Mesenchymal stem cell (in vitro differentiated cells and primary cell): ENCODE measurements at regions not wholly inside any gene's neighbourhood (a gene's known extent, or its start where the extent isn't known, plus 50 kb on each side); places are given as distances from the start of the nearest gene placed in this dataset.
A peak's percentile ranks its signal among the peaks of the same experiment; 100 is the strongest.

Experiments
- DNase-seq: peaks from one replicate; pipeline ENCODE4 v3.0.0-alpha.2; 2013
- H2AFZ ChIP-seq: one replicate; pipeline ENCODE4 v1.6.1; 2013; ENCODE audit warnings: low read depth, mild to moderate bottlenecking, control low read depth, inconsistent platforms, low read length, moderate library complexity
- H2AK5ac ChIP-seq: 2 replicates; pipeline ENCODE4 v1.6.1; 2013; ENCODE audit warnings: low read length, moderate library complexity, mild to moderate bottlenecking, inconsistent platforms; ENCODE audit not compliant: severe bottlenecking
- H2BK120ac ChIP-seq: one replicate; pipeline ENCODE4 v1.6.1; 2013; ENCODE audit warnings: low read depth, mild to moderate bottlenecking, inconsistent platforms, low read length, moderate library complexity
- H2BK12ac ChIP-seq, 2 experiments: one replicate each; pipeline ENCODE4 v1.6.1; 2013; ENCODE audit warnings: inconsistent platforms in 2 of 2, low read length in 2 of 2, mild to moderate bottlenecking in 2 of 2, moderate library complexity in 2 of 2, control low read depth in 1 of 2
- H2BK15ac ChIP-seq: one replicate; pipeline ENCODE4 v1.6.1; 2013; ENCODE audit warnings: mild to moderate bottlenecking, low read depth, inconsistent platforms; ENCODE audit not compliant: poor library complexity, severe bottlenecking
- H2BK5ac ChIP-seq: 2 replicates; pipeline ENCODE4 v1.6.1; 2013; ENCODE audit warnings: low read depth, mild to moderate bottlenecking, low read length, control low read depth, inconsistent platforms; ENCODE audit not compliant: poor library complexity, severe bottlenecking
- H3K14ac ChIP-seq, 2 experiments: one replicate each; pipeline ENCODE4 v1.6.1; 2013; ENCODE audit warnings: inconsistent platforms in 2 of 2, low read length in 2 of 2, control low read depth in 1 of 2, mild to moderate bottlenecking in 1 of 2, moderate library complexity in 1 of 2
- H3K18ac ChIP-seq, 2 experiments: one replicate each; pipeline ENCODE4 v1.6.1; 2013; ENCODE audit warnings: inconsistent platforms in 2 of 2, low read length in 2 of 2, control low read depth in 1 of 2, low read depth in 1 of 2, mild to moderate bottlenecking in 1 of 2
- H3K23ac ChIP-seq, 2 experiments: one replicate each; pipeline ENCODE4 v1.6.1; 2013; ENCODE audit warnings: inconsistent platforms in 2 of 2, low read length in 2 of 2, mild to moderate bottlenecking in 2 of 2, moderate library complexity in 2 of 2, control low read depth in 1 of 2
- H3K27ac ChIP-seq: 2 replicates; pipeline ENCODE4 v1.5.1; 2013; ENCODE audit warnings: mild to moderate bottlenecking, moderate library complexity, low read length, control low read depth, inconsistent platforms; ENCODE audit not compliant: poor library complexity, severe bottlenecking
- H3K27me3 ChIP-seq, 2 experiments: 2 replicates each; pipeline versions ENCODE4 v1.6.1 to v1.7.0; 2013; ENCODE audit warnings: low read length in 2 of 2, mild to moderate bottlenecking in 2 of 2, moderate library complexity in 2 of 2, control low read depth in 1 of 2, inconsistent platforms in 1 of 2; ENCODE audit not compliant: control insufficient read depth in 1 of 2, insufficient read depth in 1 of 2
- H3K36me3 ChIP-seq, 2 experiments: 2 replicates each; pipeline versions ENCODE4 v1.6.1 to v1.7.0; 2013; ENCODE audit warnings: low read length in 2 of 2, control low read depth in 1 of 2, inconsistent platforms in 1 of 2, low read depth in 1 of 2, mild to moderate bottlenecking in 1 of 2; ENCODE audit not compliant: insufficient read depth in 2 of 2, control insufficient read depth in 1 of 2
- H3K4ac ChIP-seq, 2 experiments: one replicate each; pipeline ENCODE4 v1.6.1; 2013; ENCODE audit warnings: inconsistent platforms in 2 of 2, low read length in 2 of 2, mild to moderate bottlenecking in 2 of 2, moderate library complexity in 2 of 2, control low read depth in 1 of 2, low read depth in 1 of 2
- H3K4me1 ChIP-seq: 2 replicates; pipeline ENCODE4 v1.6.1; 2013; ENCODE audit warnings: low read depth, low read length, control low read depth; ENCODE audit not compliant: control insufficient read depth, insufficient read depth
- H3K4me2 ChIP-seq: 2 replicates; pipeline ENCODE4 v1.6.1; 2013; ENCODE audit warnings: low read length, mild to moderate bottlenecking, inconsistent platforms; ENCODE audit not compliant: poor library complexity, severe bottlenecking
- H3K4me3 ChIP-seq, 2 experiments: 2 replicates each; pipeline versions ENCODE4 v1.5.1 to v1.7.0; 2013; ENCODE audit warnings: low read length in 2 of 2, mild to moderate bottlenecking in 2 of 2, control low read depth in 1 of 2, low read depth in 1 of 2; ENCODE audit not compliant: insufficient read depth in 1 of 2
- H3K79me1 ChIP-seq: replicated peaks from 2 replicates; pipeline ENCODE4 v1.6.1; 2013; ENCODE audit warnings: mild to moderate bottlenecking, control low read depth, low read length, inconsistent platforms; ENCODE audit not compliant: poor library complexity, severe bottlenecking
- H3K9ac ChIP-seq: 2 replicates; pipeline ENCODE4 v1.7.0; 2013; ENCODE audit warnings: mild to moderate bottlenecking, low read length, moderate library complexity
- H3K9me3 ChIP-seq: 2 replicates; pipeline ENCODE4 v1.7.0; 2013; ENCODE audit warnings: mild to moderate bottlenecking, low read length; ENCODE audit not compliant: control insufficient read depth
- H4K8ac ChIP-seq: one replicate; pipeline ENCODE4 v1.6.1; 2013; ENCODE audit warnings: inconsistent platforms, mild to moderate bottlenecking, low read length, moderate library complexity
- H4K91ac ChIP-seq: one replicate; pipeline ENCODE4 v1.6.1; 2013; ENCODE audit warnings: mild to moderate bottlenecking, low read length, inconsistent platforms
- WGBS: methylation state at CpG from one replicate; pipeline ENCODE4 v1.1.7; 2013; ENCODE audit warnings: mixed read lengths; 5-methylcytosine and 5-hydroxymethylcytosine counted together

DNA sequence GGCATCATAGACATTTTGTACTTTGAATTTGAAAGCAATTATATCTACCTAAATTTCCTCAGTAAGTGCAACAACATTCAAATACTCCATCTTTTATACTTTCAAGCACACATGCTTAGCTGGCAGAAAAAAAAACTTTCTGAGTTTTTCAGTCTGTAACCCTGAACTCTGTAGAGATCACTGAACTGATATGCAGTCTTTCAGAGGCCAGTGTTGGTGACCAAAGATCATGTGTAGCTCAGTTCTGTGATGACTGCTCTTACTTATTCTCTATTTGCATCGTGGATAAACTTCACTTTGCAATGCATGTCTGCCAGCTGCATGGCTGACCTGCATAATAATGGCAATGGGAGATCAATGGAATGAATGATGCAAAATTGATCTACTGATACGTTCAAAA, 431.3 kb downstream of the FRK start:
- H4K8ac ChIP-seq, result no peak overlapping the region
- H2AK5ac ChIP-seq, result no peak overlapping the region
- H3K18ac ChIP-seq, result no peak overlapping the region
- H3K36me3 ChIP-seq, result no peaks in the 10 kb centered on the region
- no peak overlapping the region for H2AFZ ChIP-seq
- no peak overlapping the region for H3K4ac ChIP-seq
- H2BK12ac ChIP-seq, result no peak overlapping the region
- H2BK5ac ChIP-seq, result no peak overlapping the region
- no peak overlapping the region for H2BK120ac ChIP-seq
- no peaks in the 10 kb centered on the region for H3K79me1 ChIP-seq
- no peaks in the 10 kb centered on the region for H3K27me3 ChIP-seq
- no peak overlapping the region for H3K4me2 ChIP-seq
- H3K23ac ChIP-seq, result no peak overlapping the region
- H3K9me3 ChIP-seq, result peaks cover 3% of the 10 kb centered on the region
- WGBS, result 67% methylated on average over 2 of the region's 2 CpGs
- H3K14ac ChIP-seq, result no peak overlapping the region
- no peak overlapping the region for H3K4me3 ChIP-seq
- H3K27ac ChIP-seq, result no peak overlapping the region
- H3K4me1 ChIP-seq, result no peaks in the 10 kb centered on the region
- H2BK15ac ChIP-seq, result no peak overlapping the region
- no peak overlapping the region for H4K91ac ChIP-seq
- DNase-seq, result no peak
- H3K9ac ChIP-seq, result no peak overlapping the region

DNA sequence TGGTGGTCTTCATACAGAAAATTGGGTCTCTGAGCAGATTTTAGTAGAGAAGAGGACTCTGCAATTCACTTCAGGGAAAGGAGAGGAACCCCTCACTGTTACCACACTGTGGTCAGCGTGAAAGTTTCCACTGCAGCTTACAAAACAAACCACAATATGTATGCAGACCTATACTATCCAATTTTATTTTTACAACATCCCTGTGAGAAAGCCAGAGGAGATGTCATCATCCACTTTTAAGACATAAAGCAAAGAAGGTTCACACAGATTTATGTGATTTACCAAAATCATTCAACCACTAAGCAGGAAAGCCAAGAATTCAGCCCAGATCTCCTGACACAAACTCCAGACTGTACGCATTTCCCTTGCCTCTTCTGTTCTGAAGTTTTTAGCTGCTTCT, 442.4 kb downstream of the FRK start:
- H3K4ac ChIP-seq, result no peak overlapping the region
- no peak overlapping the region for H3K27ac ChIP-seq
- no peak overlapping the region for H3K18ac ChIP-seq
- H3K4me3 ChIP-seq, result no peak overlapping the region
- no peak overlapping the region for H3K23ac ChIP-seq
- no peak overlapping the region for H2AFZ ChIP-seq
- H4K91ac ChIP-seq, result no peak overlapping the region
- no peak overlapping the region for H3K4me2 ChIP-seq
- H3K14ac ChIP-seq, result no peak overlapping the region
- no peak overlapping the region for H2AK5ac ChIP-seq
- peak; percentile 11 for DNase-seq
- no peak overlapping the region for H2BK5ac ChIP-seq
- no peaks in the 10 kb centered on the region for H3K9me3 ChIP-seq
- no peaks in the 10 kb centered on the region for H3K4me1 ChIP-seq
- no peak overlapping the region for H4K8ac ChIP-seq
- no peak overlapping the region for H3K9ac ChIP-seq
- H3K79me1 ChIP-seq, result no peaks in the 10 kb centered on the region
- H3K27me3 ChIP-seq, result peaks cover 0 to 6% of the 10 kb centered on the region in 2 experiments
- 69% methylated on average over 2 of the region's 2 CpGs for WGBS
- H2BK15ac ChIP-seq, result no peak overlapping the region
- no peak overlapping the region for H2BK120ac ChIP-seq
- H2BK12ac ChIP-seq, result no peak overlapping the region
- no peaks in the 10 kb centered on the region for H3K36me3 ChIP-seq

DNA sequence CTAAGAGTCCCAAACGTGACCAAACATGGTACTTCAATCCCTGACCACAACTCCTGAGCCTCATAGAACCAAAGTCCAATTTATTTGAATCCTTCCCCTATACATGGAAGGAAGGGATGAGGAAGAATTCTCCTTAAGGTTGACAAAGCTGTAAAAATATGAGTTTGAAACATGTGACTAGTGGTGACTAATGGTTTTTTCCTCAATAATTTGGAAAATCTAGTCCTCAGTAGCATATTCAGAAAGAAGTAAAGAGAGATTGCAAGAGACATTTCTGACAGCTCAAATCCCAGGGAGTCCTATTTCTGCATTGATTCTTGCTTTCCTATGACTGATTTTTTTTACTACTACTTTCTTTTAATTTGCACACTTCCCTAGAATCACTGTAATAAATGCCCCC, 443.7 kb downstream of the FRK start:
- H2AK5ac ChIP-seq, result no peak overlapping the region
- no peak overlapping the region for H3K14ac ChIP-seq
- WGBS, result no CpG with 5 or more reads among the region's 1 CpG
- H3K9ac ChIP-seq, result no peak overlapping the region
- H4K91ac ChIP-seq, result no peak overlapping the region
- H2AFZ ChIP-seq, result no peak overlapping the region
- H4K8ac ChIP-seq, result no peak overlapping the region
- H2BK120ac ChIP-seq, result no peak overlapping the region
- H3K36me3 ChIP-seq, result no peaks in the 10 kb centered on the region
- peaks cover 0 to 6% of the 10 kb centered on the region in 2 experiments for H3K27me3 ChIP-seq
- H3K4me1 ChIP-seq, result no peaks in the 10 kb centered on the region
- no peaks in the 10 kb centered on the region for H3K9me3 ChIP-seq
- DNase-seq, result no peak
- no peak overlapping the region for H3K4me3 ChIP-seq
- H3K4ac ChIP-seq, result no peak overlapping the region
- no peak overlapping the region for H2BK5ac ChIP-seq
- no peak overlapping the region for H3K27ac ChIP-seq
- no peak overlapping the region for H3K4me2 ChIP-seq
- no peak overlapping the region for H3K18ac ChIP-seq
- H2BK12ac ChIP-seq, result no peak overlapping the region
- no peaks in the 10 kb centered on the region for H3K79me1 ChIP-seq
- H3K23ac ChIP-seq, result no peak overlapping the region
- no peak overlapping the region for H2BK15ac ChIP-seq

DNA sequence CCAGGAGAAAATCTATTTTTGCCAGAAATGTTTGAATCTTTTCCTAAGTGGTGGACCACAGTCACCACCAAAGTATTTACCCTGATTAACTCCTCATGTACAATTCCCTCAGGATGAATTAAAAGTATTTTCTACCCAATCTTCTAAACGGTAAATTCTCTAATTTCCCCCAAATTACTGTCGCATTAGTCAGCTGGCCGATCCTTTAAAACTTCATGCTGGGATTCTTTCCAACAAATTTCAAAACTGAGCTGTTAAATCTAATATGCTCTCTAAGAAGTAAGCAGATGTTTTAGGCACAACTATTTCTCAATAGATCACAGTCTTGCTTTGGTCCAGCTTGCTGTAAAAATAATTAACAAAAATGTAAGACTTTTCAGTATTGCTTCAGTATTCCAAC, 447.2 kb downstream of the FRK start:
- peak; percentile 45 for DNase-seq
- H3K9ac ChIP-seq, result no peak overlapping the region
- no peak overlapping the region for H2AFZ ChIP-seq
- WGBS, result 43% methylated on average over 3 of the region's 3 CpGs
- H2BK120ac ChIP-seq, result no peak overlapping the region
- H3K4ac ChIP-seq, result no peak overlapping the region
- no peak overlapping the region for H2BK12ac ChIP-seq
- no peaks in the 10 kb centered on the region for H3K79me1 ChIP-seq
- H3K36me3 ChIP-seq, result no peaks in the 10 kb centered on the region
- H4K91ac ChIP-seq, result no peak overlapping the region
- H3K4me3 ChIP-seq, result no peak overlapping the region
- no peak overlapping the region for H3K23ac ChIP-seq
- H3K9me3 ChIP-seq, result no peaks in the 10 kb centered on the region
- H3K18ac ChIP-seq, result no peak overlapping the region
- H3K4me2 ChIP-seq, result no peak overlapping the region
- H3K27me3 ChIP-seq, result peaks cover 0 to 10% of the 10 kb centered on the region in 2 experiments
- no peak overlapping the region for H2AK5ac ChIP-seq
- H2BK15ac ChIP-seq, result no peak overlapping the region
- H2BK5ac ChIP-seq, result no peak overlapping the region
- no peak overlapping the region for H4K8ac ChIP-seq
- H3K4me1 ChIP-seq, result no peaks in the 10 kb centered on the region
- no peak overlapping the region for H3K14ac ChIP-seq
- no peak overlapping the region for H3K27ac ChIP-seq
